ENCODE measurements at regions not wholly inside any gene's neighbourhood (a gene's known extent, or its start where the extent isn't known, plus 50 kb on each side); places are given as distances from the start of the nearest gene placed in this dataset.

GRCh38 chr12:5343711-5344110 is 88.2 kb upstream of the NTF3 start:
- no peak for TF ChIP-seq YY1 (IDR thresholded peaks at IDR 0.05; ENCODE audit: insufficient read depth, insufficient read length)
- TF ChIP-seq ZNF274 (IDR thresholded peaks at IDR 0.05; ENCODE audit: low read depth, low read length) = no peak
